H1 (cell line): ENCODE measurements at regions not wholly inside any gene's neighbourhood (a gene's known extent, or its start where the extent isn't known, plus 50 kb on each side); places are given as distances from the start of the nearest gene placed in this dataset.
A peak's percentile ranks its signal among the peaks of the same experiment; 100 is the strongest.

Experiments used
- CTCF ChIA-PET: fragments of 300-600 bp; sonication (Branson Sonifier 250); formaldehyde crosslinking; loops from one replicate; lab custom pipeline; 2021; ENCODE audit not compliant: partially characterized antibody; lab: Charles Lee
- POLR2A ChIA-PET: fragments of 300-600 bp; sonication (Branson Sonifier 250); formaldehyde crosslinking; loops from one replicate; lab custom pipeline; 2021; ENCODE audit warnings: inconsistent platforms; ENCODE audit not compliant: partially characterized antibody; lab: Charles Lee
- DNase-seq, 2 experiments: peaks; one replicate each; pipeline versions ENCODE4 v3.0.0 to v3.0.0-alpha.2; 2010 to 2022; ENCODE audit warnings: low spot score in 2 of 2, low read depth in 1 of 2, mixed read lengths in 1 of 2
- FAIRE-seq: peaks from 2 replicates; lab custom pipeline; 2011; peaks lifted over from hg19 to GRCh38; lab: Jason Lieb, UNC
- H2AFZ ChIP-seq: 2 replicates; pipeline ENCODE4 v1.8.1; 2012; ENCODE audit warnings: low read length, inconsistent platforms
- H2AK5ac ChIP-seq: 2 replicates; pipeline ENCODE4 v1.6.1; 2013; ENCODE audit warnings: low read depth, low read length
- H2BK120ac ChIP-seq: replicated peaks from 2 replicates; pipeline ENCODE3; 2013; ENCODE audit warnings: low read depth, low read length, inconsistent platforms
- H2BK12ac ChIP-seq: 2 replicates; pipeline ENCODE4 v1.6.1; 2013; ENCODE audit warnings: low read depth, low read length
- H2BK15ac ChIP-seq: 2 replicates; pipeline ENCODE4 v1.6.1; 2013; ENCODE audit warnings: low read length
- H2BK20ac ChIP-seq: 2 replicates; pipeline ENCODE4 v1.6.1; 2013; ENCODE audit warnings: low read length
- H2BK5ac ChIP-seq: 2 replicates; pipeline ENCODE4 v1.6.1; 2013; ENCODE audit warnings: low read depth, low read length
- H3K14ac ChIP-seq: 2 replicates; pipeline ENCODE4 v1.6.1; 2013; ENCODE audit warnings: inconsistent platforms; ENCODE audit not compliant: insufficient read length
- H3K18ac ChIP-seq: 2 replicates; pipeline ENCODE4 v1.6.1; 2013; ENCODE audit warnings: low read length; ENCODE audit errors: extremely low read depth
- H3K23ac ChIP-seq: 2 replicates; pipeline ENCODE4 v1.6.1; 2013; ENCODE audit warnings: inconsistent platforms; ENCODE audit not compliant: insufficient read length
- H3K23me2 ChIP-seq: 2 replicates; pipeline ENCODE4 v1.6.1; 2013; ENCODE audit warnings: low read depth, low read length
- H3K27ac ChIP-seq: 2 replicates; pipeline ENCODE4 v1.6.1; 2011; ENCODE audit warnings: low read depth, low read length, inconsistent platforms
- H3K27me3 ChIP-seq, 4 experiments: replicated peaks in 1 of 4; 1 replicate in 1 of 4; 2 replicates in 3 of 4; pipeline versions ENCODE4 v1.6.1 to v1.8.1; 2011 to 2013; ENCODE audit warnings: low read length in 3 of 4, mild to moderate bottlenecking in 3 of 4, inconsistent platforms in 2 of 4, mixed read lengths in 2 of 4, moderate library complexity in 1 of 4; ENCODE audit not compliant: control insufficient read depth in 3 of 4, insufficient read depth in 3 of 4; ENCODE audit errors: extremely low read depth in 1 of 4
- H3K36me3 ChIP-seq, 4 experiments: 2 replicates each; pipeline versions ENCODE4 v1.6.1 to v1.8.1; 2011 to 2013; ENCODE audit warnings: mild to moderate bottlenecking in 4 of 4, low read length in 3 of 4, moderate library complexity in 2 of 4, control low read depth in 1 of 4, inconsistent platforms in 1 of 4; ENCODE audit not compliant: insufficient read depth in 4 of 4, control insufficient read depth in 2 of 4
- H3K4ac ChIP-seq: replicated peaks from 2 replicates; pipeline ENCODE3; 2013; ENCODE audit warnings: low read length, low read depth, mixed read lengths, inconsistent platforms; ENCODE audit not compliant: insufficient read length
- H3K4me1 ChIP-seq, 4 experiments: replicated peaks in 1 of 4; 1 replicate in 1 of 4; 2 replicates in 3 of 4; pipeline versions ENCODE4 v1.6.1 to v1.8.1; 2011 to 2013; ENCODE audit warnings: low read length in 3 of 4, inconsistent platforms in 2 of 4, mixed read lengths in 1 of 4; ENCODE audit not compliant: insufficient read depth in 4 of 4, control insufficient read depth in 3 of 4
- H3K4me2 ChIP-seq, 2 experiments: 2 replicates each; pipeline versions ENCODE4 v1.6.1 to v1.8.1; 2011 to 2013; ENCODE audit warnings: low read depth in 2 of 2, low read length in 2 of 2, control low read depth in 1 of 2, inconsistent platforms in 1 of 2, mild to moderate bottlenecking in 1 of 2; ENCODE audit not compliant: insufficient read depth in 1 of 2
- H3K4me3 ChIP-seq, 4 experiments: fragments of 200-600, 300-600 bp in 1 of 4; sonication (generic), shearing (Covaris generic), sonication (Bioruptor Twin) in 1 of 4; 2 replicates each; pipeline versions ENCODE4 v1.5.1 to v1.8.1; 2011 to 2016; ENCODE audit warnings: low read length in 4 of 4, low read depth in 3 of 4, control low read depth in 2 of 4, inconsistent platforms in 2 of 4, mild to moderate bottlenecking in 2 of 4, mixed read lengths in 1 of 4, moderate library complexity in 1 of 4; ENCODE audit not compliant: insufficient read depth in 2 of 4; ENCODE audit errors: extremely low read depth in 1 of 4
- H3K56ac ChIP-seq: replicated peaks from 2 replicates; pipeline ENCODE3; 2013; ENCODE audit warnings: low read depth, mild to moderate bottlenecking, mixed read lengths, low read length, inconsistent platforms; ENCODE audit not compliant: insufficient read length
- H3K79me1 ChIP-seq: 2 replicates; pipeline ENCODE4 v1.6.1; 2013; ENCODE audit warnings: low read depth, low read length, control low read depth
- H3K79me2 ChIP-seq, 2 experiments: 2 replicates each; pipeline versions ENCODE4 v1.6.1 to v1.8.1; 2012 to 2013; ENCODE audit warnings: low read length in 2 of 2, mild to moderate bottlenecking in 2 of 2, inconsistent platforms in 1 of 2; ENCODE audit not compliant: insufficient read depth in 2 of 2, control insufficient read depth in 1 of 2
- H3K9ac ChIP-seq, 4 experiments: replicated peaks in 1 of 4; 1 replicate in 1 of 4; 2 replicates in 3 of 4; pipeline versions ENCODE4 v1.6.1 to v1.8.1; 2011 to 2013; ENCODE audit warnings: low read depth in 3 of 4, low read length in 3 of 4, control low read depth in 2 of 4, mild to moderate bottlenecking in 2 of 4, moderate library complexity in 2 of 4, inconsistent platforms in 1 of 4; ENCODE audit errors: extremely low read depth in 1 of 4
- H3K9me3 ChIP-seq, 2 experiments: 2 replicates each; pipeline versions ENCODE4 v1.6.1 to v1.8.1; 2012 to 2013; ENCODE audit warnings: mild to moderate bottlenecking in 2 of 2, moderate library complexity in 2 of 2, control low read depth in 1 of 2, inconsistent platforms in 1 of 2, low read depth in 1 of 2, low read length in 1 of 2, mixed read lengths in 1 of 2; ENCODE audit not compliant: insufficient read depth in 2 of 2
- H4K20me1 ChIP-seq, 2 experiments: replicated peaks in 1 of 2; 2 replicates each; pipeline versions ENCODE3 to v1.8.1; 2011 to 2013; ENCODE audit warnings: inconsistent platforms in 2 of 2, low read length in 2 of 2, mild to moderate bottlenecking in 1 of 2; ENCODE audit not compliant: insufficient read depth in 2 of 2, control insufficient read depth in 1 of 2
- H4K5ac ChIP-seq: 2 replicates; pipeline ENCODE4 v1.6.1; 2013; ENCODE audit warnings: low read length, low read depth, mixed read lengths, inconsistent platforms; ENCODE audit not compliant: insufficient read length
- H4K8ac ChIP-seq: 2 replicates; pipeline ENCODE4 v1.8.0; 2013; ENCODE audit warnings: mild to moderate bottlenecking, moderate library complexity, low read length, inconsistent platforms; ENCODE audit not compliant: insufficient read depth; ENCODE audit errors: extremely low read depth
- H4K91ac ChIP-seq: replicated peaks from 2 replicates; pipeline ENCODE3; 2013; ENCODE audit warnings: low read length, mixed read lengths, inconsistent platforms; ENCODE audit not compliant: insufficient read length
- CTBP2 ChIP-seq: IDR thresholded peaks from 2 replicates; pipeline ENCODE4 v1.7.0; 2011; ENCODE audit warnings: borderline replicate concordance, mild to moderate bottlenecking, moderate library complexity, mixed read lengths, low read length; ENCODE audit not compliant: insufficient read depth, insufficient read length
- E2F6 ChIP-seq: IDR thresholded peaks from 2 replicates; pipeline ENCODE4 v1.6.1; 2012; ENCODE audit warnings: inconsistent platforms
- EZH2 ChIP-seq: fragments of 200-600 bp; sonication (generic); IDR thresholded peaks from 2 replicates; pipeline ENCODE4 v1.7.1; 2012; ENCODE audit warnings: low read depth, mild to moderate bottlenecking, moderate library complexity, low read length, inconsistent platforms; ENCODE audit not compliant: severe bottlenecking
- GABPA ChIP-seq: IDR thresholded peaks from 2 replicates; pipeline ENCODE4 v1.6.1; 2011; ENCODE audit warnings: mild to moderate bottlenecking, low read length, moderate library complexity, borderline replicate concordance; ENCODE audit not compliant: insufficient read depth
- GTF2F1 ChIP-seq: IDR thresholded peaks from 2 replicates; pipeline ENCODE4 v1.6.1; 2012; ENCODE audit warnings: low read depth, low read length, improper control_type of control experiment, borderline replicate concordance
- KDM1A ChIP-seq: fragments of 200-600, 300-600 bp; sonication (generic); IDR thresholded peaks from 2 replicates; pipeline ENCODE4 v1.7.1; 2016; ENCODE audit warnings: mild to moderate bottlenecking, low read length, borderline replicate concordance
- NANOG ChIP-seq: IDR thresholded peaks from 2 replicates; pipeline ENCODE4 v1.6.1; 2011; ENCODE audit warnings: low read length, low read depth, mild to moderate bottlenecking, inconsistent platforms; ENCODE audit not compliant: insufficient read depth, poor library complexity, severe bottlenecking
- POLR2A ChIP-seq, 2 experiments: IDR thresholded peaks; 1 replicate in 1 of 2; 2 replicates in 1 of 2; pipeline ENCODE4 v1.6.1; 2011; ENCODE audit warnings: low read depth in 2 of 2, low read length in 2 of 2, mild to moderate bottlenecking in 2 of 2; ENCODE audit errors: control extremely low read depth in 1 of 2
- RBBP5 ChIP-seq: IDR thresholded peaks from 2 replicates; pipeline ENCODE4 v1.7.1; 2012; ENCODE audit warnings: low read depth, mild to moderate bottlenecking, inconsistent platforms, low read length, moderate library complexity, borderline replicate concordance
- RNF2 ChIP-seq: fragments of 200-900, 300-1000 bp; sonication (generic); IDR thresholded peaks from 2 replicates; pipeline ENCODE4 v1.7.1; 2016; ENCODE audit warnings: borderline replicate concordance, low read depth, mild to moderate bottlenecking, antibody characterized with exemption, low read length; ENCODE audit not compliant: poor library complexity, severe bottlenecking; ENCODE audit errors: missing control alignments
- SUZ12 ChIP-seq: fragments of 200-600 bp; sonication (generic); IDR thresholded peaks from 2 replicates; pipeline ENCODE4 v1.6.1; 2012; ENCODE audit warnings: mild to moderate bottlenecking, inconsistent platforms, low read length, moderate library complexity, mixed read lengths
- TAF7 ChIP-seq: optimal IDR thresholded peaks from 2 replicates; pipeline ENCODE3; 2011; ENCODE audit warnings: low read depth, mild to moderate bottlenecking, inconsistent platforms, low read length, moderate library complexity, borderline replicate concordance
- TCF12 ChIP-seq: IDR thresholded peaks from 2 replicates; pipeline ENCODE4 v1.6.1; 2011; ENCODE audit warnings: low read depth, mild to moderate bottlenecking, low read length
- WGBS, 2 experiments: shearing (Covaris generic) in 1 of 2; methylation state at CpG; one replicate each; pipeline versions ENCODE4 v1.1.6 to v1.1.7; 2013 to 2015; ENCODE audit warnings: low lambda C conversion rate in 2 of 2, mixed read lengths in 2 of 2, inconsistent platforms in 1 of 2, low coverage in 1 of 2, missing lambda C conversion rate in 1 of 2; ENCODE audit not compliant: insufficient replicate concordance in 2 of 2, insufficient coverage in 1 of 2, insufficient read length in 1 of 2; ENCODE audit errors: extremely low coverage in 1 of 2, missing lambda C conversion rate in 1 of 2; 5-methylcytosine and 5-hydroxymethylcytosine counted together

- Histone ChIP-seq H2BK5ac (no peak overlapping the region), H3K27ac (no peak overlapping the region), H3K79me2 (no peaks in the 10 kb centered on the region), H3K4me1 (no peaks in the 10 kb centered on the region), H3K9me3 (no peaks in the 10 kb centered on the region; a peak in 1 of 4 replicates), H3K18ac (no peak overlapping the region), H4K91ac (no peak overlapping the region), H3K14ac (no peak overlapping the region), H3K27me3 (no peaks in the 10 kb centered on the region), H3K9ac (no peak overlapping the region), H3K23me2 (no peaks in the 10 kb centered on the region), H4K8ac (no peak overlapping the region), H2BK120ac (no peak overlapping the region), H3K4me2 (no peak overlapping the region), H3K23ac (no peak overlapping the region), H2BK20ac (no peak overlapping the region), H4K5ac (no peak overlapping the region), H2AK5ac (no peak overlapping the region), H3K36me3 (no peaks in the 10 kb centered on the region), H3K56ac (no peak overlapping the region), H3K4me3 (no peak overlapping the region), H4K20me1 (no peaks in the 10 kb centered on the region), H2BK15ac (no peak overlapping the region), H2AFZ (no peak overlapping the region), H3K4ac (peak overlapping the region; percentile 42), H3K79me1 (no peaks in the 10 kb centered on the region), H2BK12ac (no peak overlapping the region)
- DNase-seq, result no peak
- ChIA-PET CTCF (interaction anchor here (1.5 kb wide), 1 partner anchor 109 kb away, joined by 4 read pairs; no protein-coding TSS in a partner anchor), POLR2A (no interaction called here)
- no peak for FAIRE-seq
- WGBS, 2 experiments, result 92% methylated on average over 2 of the region's 2 CpGs; no CpG with 5 or more reads in 1 of the 2 experiments
- no peak for TF ChIP-seq EZH2
- no peak for TF ChIP-seq NANOG
- TF ChIP-seq RBBP5, result no peak
- no peak for TF ChIP-seq TCF12
- no peak for TF ChIP-seq KDM1A
- TF ChIP-seq GTF2F1, result no peak
- TF ChIP-seq CTBP2, result no peak
- TF ChIP-seq E2F6, result no peak
- no peak for TF ChIP-seq SUZ12
- no peak for TF ChIP-seq RNF2
- TF ChIP-seq GABPA, result no peak
- no peak for TF ChIP-seq TAF7
- TF ChIP-seq POLR2A (IDR thresholded peaks at IDR 0.05; ENCODE audit: control extremely low read depth in 1 of 2, low read depth in 2 of 2, low read length in 2 of 2), result no peak
Measured at GRCh38 chr2:30311711-30312110, 80.4 kb downstream of the LBH start.
